Effector memory CD8-positive, alpha-beta T cell (primary cell): ENCODE measurements at regions not wholly inside any gene's neighbourhood (a gene's known extent, or its start where the extent isn't known, plus 50 kb on each side); places are given as distances from the start of the nearest gene placed in this dataset.
"Not testable (repeated sequence)": the region's sequence is repeated elsewhere in the genome, so short reads cannot be mapped to it uniquely, and the experiment has no call there.

ENCODE experiments used
- ATAC-seq: fragments of 150-1000 bp; cut with Tn5 transposase; replicated peaks from 2 replicates; pipeline ENCODE4 v1.10.0; 2021; ENCODE audit warnings: mild to moderate bottlenecking, moderate library complexity
- DNase-seq, 3 experiments: peaks; one replicate each; pipeline ENCODE4 v3.0.0; 2021
- H3K27ac Mint-ChIP-seq, 2 donors: one replicate each; pipeline ENCODE4 v1.8.0; 2022; ENCODE audit warnings: mild to moderate bottlenecking in 2 of 2, mixed read lengths in 2 of 2, moderate library complexity in 2 of 2
- H3K27me3 Mint-ChIP-seq, 2 donors: one replicate each; pipeline ENCODE4 v1.8.0; 2022; ENCODE audit warnings: mixed read lengths in 2 of 2
- H3K36me3 Mint-ChIP-seq: one replicate; pipeline ENCODE4 v1.8.0; 2022; ENCODE audit warnings: mild to moderate bottlenecking, moderate library complexity, mixed read lengths; ENCODE audit not compliant: insufficient read depth
- H3K4me1 Mint-ChIP-seq, 2 donors: one replicate each; pipeline ENCODE4 v1.8.0; 2022; ENCODE audit warnings: low read depth in 2 of 2, mixed read lengths in 2 of 2
- H3K4me3 Mint-ChIP-seq, 2 donors: one replicate each; pipeline ENCODE4 v1.8.0; 2022; ENCODE audit warnings: mild to moderate bottlenecking in 2 of 2, mixed read lengths in 2 of 2, moderate library complexity in 2 of 2
- H3K9me3 Mint-ChIP-seq, 2 donors: one replicate each; pipeline ENCODE4 v1.8.0; 2022; ENCODE audit warnings: mixed read lengths in 2 of 2

- Mint-ChIP-seq H3K4me3 (no peak overlapping the region), H3K4me1 (peaks cover 2 to 4% of the 10 kb centered on the region in 2 donors), H3K9me3 (no peaks in the 10 kb centered on the region)
These were observed 272.2 kb upstream of the RASGEF1B start for GRCh38 chr4:81743731-81744435.

DNA sequence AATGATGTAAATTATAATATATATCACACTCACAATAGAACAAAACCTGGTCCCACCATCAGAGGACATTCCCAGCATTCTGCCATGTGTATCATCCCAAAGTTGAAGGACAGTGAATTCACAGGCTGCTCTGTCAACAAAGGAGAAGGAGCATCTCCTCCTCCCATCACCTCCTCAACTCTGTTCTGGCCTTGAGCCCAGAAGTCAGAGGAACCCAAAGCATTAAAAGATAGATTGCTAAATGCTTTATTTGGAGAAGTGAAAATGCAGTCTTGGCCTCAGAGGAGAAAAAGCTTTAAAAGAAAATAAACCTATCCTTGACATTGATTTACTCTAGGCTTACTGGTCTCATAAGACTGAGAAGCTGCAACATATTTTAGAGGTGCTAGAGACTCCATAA is 268.8 kb upstream of the RASGEF1B start:
- no peaks in the 10 kb centered on the region for H3K9me3 Mint-ChIP-seq
- H3K27me3 Mint-ChIP-seq, result peaks cover 0 to 6% of the 10 kb centered on the region in 2 donors
- peaks cover 0 to 2% of the 10 kb centered on the region in 2 donors for H3K4me1 Mint-ChIP-seq
- DNase-seq (no peak), ATAC-seq (no peak)
- H3K4me3 Mint-ChIP-seq, result no peak overlapping the region
- no peak overlapping the region for H3K27ac Mint-ChIP-seq
- no peaks in the 10 kb centered on the region for H3K36me3 Mint-ChIP-seq

More at GRCh38 chr4:81743731-81744435, 272.2 kb upstream of the RASGEF1B start:
- DNase-seq (no peak), ATAC-seq (no peak)
- Mint-ChIP-seq H3K27me3 (no peaks in the 10 kb centered on the region), H3K36me3 (no peaks in the 10 kb centered on the region), H3K27ac (no peak overlapping the region)

DNA sequence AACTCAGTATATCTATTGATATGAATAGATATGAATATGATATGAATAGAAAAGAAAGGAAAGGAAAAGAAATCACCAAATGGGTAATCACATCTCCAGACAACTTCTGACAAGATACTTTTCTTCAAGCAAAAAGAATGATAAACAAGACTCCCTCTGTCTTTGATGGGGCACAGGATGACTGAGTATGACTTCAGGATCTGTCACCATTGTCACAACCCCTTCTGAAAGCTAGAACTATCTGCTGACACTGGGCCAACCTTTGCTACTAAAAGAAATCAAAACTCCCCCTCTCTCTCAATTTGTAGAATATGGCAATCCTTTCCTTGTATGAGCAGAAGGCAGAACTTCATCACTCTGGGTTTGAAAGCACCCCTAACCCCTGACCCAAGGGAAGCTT is 267.2 kb upstream of the RASGEF1B start:
- ATAC-seq (no peak), DNase-seq (no peak)
- no peaks in the 10 kb centered on the region for H3K9me3 Mint-ChIP-seq
- H3K4me3 Mint-ChIP-seq, result no peak overlapping the region
- H3K4me1 Mint-ChIP-seq, result peaks cover 0 to 2% of the 10 kb centered on the region in 2 donors
- no peaks in the 10 kb centered on the region for H3K36me3 Mint-ChIP-seq
- no peak overlapping the region for H3K27ac Mint-ChIP-seq
- H3K27me3 Mint-ChIP-seq, result peaks cover 0 to 6% of the 10 kb centered on the region in 2 donors

DNA sequence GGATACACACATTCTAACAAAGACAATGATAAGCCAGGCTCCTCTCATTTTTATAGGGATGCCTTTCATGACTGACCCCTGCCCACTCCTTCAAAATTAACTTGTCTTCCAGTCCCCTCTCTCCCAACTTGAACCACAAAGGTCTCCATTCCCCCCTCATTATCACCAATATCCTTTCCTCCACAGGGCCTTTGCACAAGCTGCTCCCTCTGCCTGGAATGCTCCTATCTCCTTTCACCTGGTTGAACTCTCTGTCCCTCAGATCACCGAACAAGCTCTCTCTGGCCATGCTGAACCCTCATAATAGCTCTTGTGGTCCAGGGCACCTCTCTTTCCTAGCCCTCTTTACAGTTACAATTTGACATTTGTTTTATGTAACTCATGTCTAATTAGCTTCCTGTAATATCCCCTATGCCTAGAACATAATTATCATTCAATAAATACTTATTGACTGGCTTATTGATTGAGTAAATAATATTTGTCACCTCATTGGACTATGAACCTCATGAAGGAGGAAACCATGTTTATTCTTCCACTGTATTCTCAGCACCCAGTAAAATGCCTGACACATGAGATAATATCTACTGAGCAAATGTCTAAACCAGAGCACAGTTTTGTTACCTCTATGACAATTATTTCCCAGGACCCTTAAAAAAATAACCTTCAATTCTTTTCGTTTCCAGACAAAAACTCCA is 266.3 kb upstream of the RASGEF1B start:
- H3K27ac Mint-ChIP-seq, result no peak overlapping the region
- no peaks in the 10 kb centered on the region for H3K9me3 Mint-ChIP-seq
- no peaks in the 10 kb centered on the region for H3K36me3 Mint-ChIP-seq
- H3K4me3 Mint-ChIP-seq, result no peak overlapping the region
- no peak for DNase-seq
- ATAC-seq, result no peak
- peaks cover 0 to 6% of the 10 kb centered on the region in 2 donors for H3K27me3 Mint-ChIP-seq
- peaks cover 0 to 2% of the 10 kb centered on the region in 2 donors for H3K4me1 Mint-ChIP-seq

DNA sequence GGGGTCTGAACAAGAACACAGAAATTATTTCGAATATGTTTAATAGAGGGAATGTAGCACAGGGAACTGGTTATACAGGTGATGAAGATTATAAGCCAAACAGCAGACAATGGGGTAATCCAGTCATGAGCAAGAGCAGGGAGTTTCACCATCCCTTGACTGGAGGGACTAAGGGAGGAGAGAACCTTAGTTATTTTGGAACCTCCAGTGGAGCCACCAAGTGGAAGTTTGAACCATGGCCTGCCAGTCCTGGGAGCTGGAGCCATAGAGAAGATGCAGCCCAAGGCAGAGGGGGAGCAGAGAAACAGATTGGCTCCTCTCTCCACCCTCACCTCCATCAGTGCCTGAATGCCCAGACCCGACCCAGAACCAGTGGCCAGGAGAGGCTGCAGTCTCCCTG is 264.6 kb upstream of the RASGEF1B start:
- no peaks in the 10 kb centered on the region for H3K36me3 Mint-ChIP-seq
- peaks cover 0 to 2% of the 10 kb centered on the region in 2 donors for H3K4me1 Mint-ChIP-seq
- H3K4me3 Mint-ChIP-seq, result no peak overlapping the region
- peaks cover 0 to 6% of the 10 kb centered on the region in 2 donors for H3K27me3 Mint-ChIP-seq
- H3K27ac Mint-ChIP-seq, result no peak overlapping the region
- ATAC-seq (no peak), DNase-seq (no peak)
- no peaks in the 10 kb centered on the region for H3K9me3 Mint-ChIP-seq

GRCh38 chr4:81732980-81733379 is 261.3 kb upstream of the RASGEF1B start:
- ATAC-seq (no peak), DNase-seq (no peak)
- Mint-ChIP-seq H3K36me3 (no peaks in the 10 kb centered on the region), H3K4me3 (no peak overlapping the region), H3K4me1 (no peaks in the 10 kb centered on the region), H3K27ac (peak overlapping the region in 1 of 2 donors; percentile 3), H3K27me3 (peaks cover 4 to 9% of the 10 kb centered on the region in 2 donors), H3K9me3 (no peaks in the 10 kb centered on the region)

GRCh38 chr4:81724925-81725329 is 253.2 kb upstream of the RASGEF1B start:
- Mint-ChIP-seq H3K9me3 (no peaks in the 10 kb centered on the region), H3K27ac (no peak overlapping the region), H3K27me3 (peaks cover 12 to 22% of the 10 kb centered on the region in 2 donors), H3K4me3 (no peak overlapping the region), H3K36me3 (no peaks in the 10 kb centered on the region), H3K4me1 (peaks cover 7% of the 10 kb centered on the region in 2 donors)
- ATAC-seq (peak; percentile 96), DNase-seq (peak; percentile 13 to 32 (median 21))

- ATAC-seq (peak; percentile 53), DNase-seq (peak; percentile 9 to 15 (median 14))
- Mint-ChIP-seq H3K36me3 (no peaks in the 10 kb centered on the region), H3K27me3 (peaks cover 12 to 22% of the 10 kb centered on the region in 2 donors), H3K9me3 (no peaks in the 10 kb centered on the region), H3K4me3 (no peak overlapping the region), H3K27ac (peak overlapping the region in 1 of 2 donors; percentile 13), H3K4me1 (peaks cover 7% of the 10 kb centered on the region in 2 donors)
These were observed 252.3 kb upstream of the RASGEF1B start for GRCh38 chr4:81723927-81724587.

GRCh38 chr4:81723019-81723884 is 251.5 kb upstream of the RASGEF1B start:
- no peak overlapping the region for H3K4me3 Mint-ChIP-seq
- ATAC-seq, result no peak
- H3K27ac Mint-ChIP-seq, result peak overlapping the region in 1 of 2 donors; percentile 13
- H3K9me3 Mint-ChIP-seq, result no peaks in the 10 kb centered on the region
- no peaks in the 10 kb centered on the region for H3K36me3 Mint-ChIP-seq
- H3K27me3 Mint-ChIP-seq, result peaks cover 10 to 22% of the 10 kb centered on the region in 2 donors
- peaks cover 7% of the 10 kb centered on the region in 2 donors for H3K4me1 Mint-ChIP-seq
- DNase-seq, result no peak

GRCh38 chr4:81722290-81722851 is 250.7 kb upstream of the RASGEF1B start:
- Mint-ChIP-seq H3K27ac (no peak overlapping the region), H3K4me3 (no peak overlapping the region), H3K4me1 (peaks cover 7% of the 10 kb centered on the region in 2 donors), H3K9me3 (no peaks in the 10 kb centered on the region), H3K27me3 (peaks cover 6 to 16% of the 10 kb centered on the region in 2 donors), H3K36me3 (no peaks in the 10 kb centered on the region)
- DNase-seq (no peak), ATAC-seq (no peak)

DNA sequence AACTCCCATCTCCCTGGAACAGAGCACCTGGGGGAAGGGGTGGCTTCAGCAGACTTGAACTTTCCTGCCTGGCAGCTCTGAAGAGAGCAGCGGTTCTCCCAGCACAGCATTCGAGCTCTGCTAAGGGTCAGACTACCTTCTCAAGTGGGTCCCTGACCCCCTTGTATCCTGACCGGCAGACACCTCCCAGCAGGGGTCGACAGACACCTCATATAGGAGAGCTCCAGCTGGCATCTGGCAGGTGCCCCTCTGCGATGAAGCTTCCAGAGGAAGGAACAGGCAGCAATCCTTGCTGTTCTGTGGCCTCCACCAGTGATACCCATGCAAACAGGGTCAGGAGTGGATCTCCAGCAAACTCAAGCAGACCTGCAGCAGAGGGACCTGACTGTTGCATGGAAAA is 244.1 kb upstream of the RASGEF1B start:
- Mint-ChIP-seq H3K4me3 (no peak overlapping the region), H3K9me3 (no peaks in the 10 kb centered on the region), H3K36me3 (no peaks in the 10 kb centered on the region), H3K4me1 (no peaks in the 10 kb centered on the region), H3K27me3 (peaks cover 31 to 54% of the 10 kb centered on the region in 2 donors), H3K27ac (no peak overlapping the region)
- DNase-seq, result no peak
- no peak for ATAC-seq

DNA sequence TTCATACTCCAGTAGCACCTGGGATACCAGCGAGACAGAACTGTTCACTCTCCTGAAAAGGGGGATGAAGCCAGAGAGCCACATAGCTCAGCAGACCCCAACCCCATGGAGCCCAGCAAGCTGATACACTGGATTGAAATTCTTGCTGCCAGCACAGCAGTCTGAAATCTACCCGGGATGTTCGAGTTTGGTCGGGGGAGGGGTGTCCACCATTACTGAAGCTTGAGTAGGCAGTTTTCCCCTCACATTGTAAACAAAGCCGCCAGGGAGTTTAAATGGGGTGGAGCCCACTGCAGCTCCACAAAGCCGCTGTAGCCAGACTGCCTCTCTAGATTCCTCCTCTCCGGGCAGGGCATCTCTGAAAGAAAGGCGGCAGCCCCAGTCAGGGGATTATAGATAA is 243.7 kb upstream of the RASGEF1B start:
- not testable (repeated sequence) for H3K4me1 Mint-ChIP-seq, H3K4me3 Mint-ChIP-seq, H3K9me3 Mint-ChIP-seq, DNase-seq, H3K36me3 Mint-ChIP-seq, H3K27ac Mint-ChIP-seq, ATAC-seq
- H3K27me3 Mint-ChIP-seq, result peaks cover 31 to 58% of the 10 kb centered on the region in 2 donors

DNA sequence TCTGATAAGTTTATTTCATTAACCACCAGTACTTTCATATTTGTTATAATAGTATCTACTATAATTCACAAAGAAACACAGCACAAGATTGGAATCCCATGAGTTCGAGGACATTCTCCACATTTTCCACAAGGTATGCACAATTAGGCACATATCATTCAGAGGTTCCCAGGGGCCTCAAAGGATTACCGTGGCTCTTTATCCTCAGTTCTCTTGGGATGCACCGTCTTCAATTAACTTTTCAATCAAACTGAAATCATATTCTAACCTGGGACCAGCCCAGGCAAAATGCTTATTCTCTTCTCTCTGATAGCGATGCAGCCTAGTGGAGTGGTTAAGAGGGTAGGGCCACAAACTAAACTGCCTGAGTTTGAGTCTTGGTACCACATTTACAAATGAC is 242.6 kb upstream of the RASGEF1B start:
- H3K36me3 Mint-ChIP-seq, result no peaks in the 10 kb centered on the region
- no peak for ATAC-seq
- peaks cover 31 to 64% of the 10 kb centered on the region in 2 donors for H3K27me3 Mint-ChIP-seq
- no peak overlapping the region for H3K4me3 Mint-ChIP-seq
- no peaks in the 10 kb centered on the region for H3K9me3 Mint-ChIP-seq
- H3K27ac Mint-ChIP-seq, result no peak overlapping the region
- DNase-seq, result no peak
- H3K4me1 Mint-ChIP-seq, result no peaks in the 10 kb centered on the region
